ENCODE measurements at regions not wholly inside any gene's neighbourhood (a gene's known extent, or its start where the extent isn't known, plus 50 kb on each side); places are given as distances from the start of the nearest gene placed in this dataset.

DNA sequence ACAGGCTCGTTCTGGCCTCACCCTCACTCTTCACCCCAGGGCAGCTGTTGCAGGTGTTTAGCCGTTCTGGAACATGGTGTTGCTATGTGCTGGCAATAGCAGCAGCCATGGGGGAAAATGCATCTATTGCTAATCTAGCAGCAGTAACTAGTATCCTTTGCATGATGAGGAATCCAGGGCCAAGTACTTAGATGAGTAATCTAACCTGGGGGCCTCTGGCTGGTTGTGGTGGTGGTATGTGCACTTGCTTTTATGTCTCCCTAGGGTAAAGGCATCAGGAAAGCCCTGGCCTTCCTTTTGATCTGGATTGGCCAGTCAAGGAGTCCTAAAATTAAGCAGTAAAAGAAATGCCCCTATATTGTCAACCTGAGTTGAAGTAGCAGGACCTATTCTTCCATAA is 594.5 kb upstream of the MAP3K7 start:
- TF ChIP-seq, protein P1, sequence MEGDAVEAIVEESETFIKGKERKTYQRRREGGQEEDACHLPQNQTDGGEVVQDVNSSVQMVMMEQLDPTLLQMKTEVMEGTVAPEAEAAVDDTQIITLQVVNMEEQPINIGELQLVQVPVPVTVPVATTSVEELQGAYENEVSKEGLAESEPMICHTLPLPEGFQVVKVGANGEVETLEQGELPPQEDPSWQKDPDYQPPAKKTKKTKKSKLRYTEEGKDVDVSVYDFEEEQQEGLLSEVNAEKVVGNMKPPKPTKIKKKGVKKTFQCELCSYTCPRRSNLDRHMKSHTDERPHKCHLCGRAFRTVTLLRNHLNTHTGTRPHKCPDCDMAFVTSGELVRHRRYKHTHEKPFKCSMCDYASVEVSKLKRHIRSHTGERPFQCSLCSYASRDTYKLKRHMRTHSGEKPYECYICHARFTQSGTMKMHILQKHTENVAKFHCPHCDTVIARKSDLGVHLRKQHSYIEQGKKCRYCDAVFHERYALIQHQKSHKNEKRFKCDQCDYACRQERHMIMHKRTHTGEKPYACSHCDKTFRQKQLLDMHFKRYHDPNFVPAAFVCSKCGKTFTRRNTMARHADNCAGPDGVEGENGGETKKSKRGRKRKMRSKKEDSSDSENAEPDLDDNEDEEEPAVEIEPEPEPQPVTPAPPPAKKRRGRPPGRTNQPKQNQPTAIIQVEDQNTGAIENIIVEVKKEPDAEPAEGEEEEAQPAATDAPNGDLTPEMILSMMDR (conservative IDR thresholded peaks at IDR 0.05 in 1 of 2, IDR thresholded peaks at IDR 0.05 in 1 of 2; ENCODE audit: extremely low read depth in 1 of 2, insufficient read depth in 1 of 2, low read depth in 1 of 2, low read length in 2 of 2): no peak
- no peak for TF ChIP-seq EZH2 (IDR thresholded peaks at IDR 0.05; ENCODE audit: borderline replicate concordance, low read length)

Measured in mammary epithelial cell (primary cell).